ENCODE measurements at regions not wholly inside any gene's neighbourhood (a gene's known extent, or its start where the extent isn't known, plus 50 kb on each side); places are given as distances from the start of the nearest gene placed in this dataset.

- TF ChIP-seq GLIS3 (CRISPR knock-in tag; IDR thresholded peaks at IDR 0.05) (no peak), ZFP3 (CRISPR knock-in tag; IDR thresholded peaks at IDR 0.05) (no peak), ZNF8 (CRISPR knock-in tag; IDR thresholded peaks at IDR 0.05) (no peak), TOX (CRISPR knock-in tag; IDR thresholded peaks at IDR 0.05; ENCODE audit: borderline replicate concordance) (no peak), PATZ1 (CRISPR knock-in tag; IDR thresholded peaks at IDR 0.05; ENCODE audit: borderline replicate concordance) (no peak), CREB5 (CRISPR knock-in tag; IDR thresholded peaks at IDR 0.05; ENCODE audit: low read depth) (no peak)
These were observed 207.0 kb downstream of the PTPRC start for GRCh38 chr1:198845851-198846250.
